ENCODE measurements at regions not wholly inside any gene's neighbourhood (a gene's known extent, or its start where the extent isn't known, plus 50 kb on each side); places are given as distances from the start of the nearest gene placed in this dataset.

DNA sequence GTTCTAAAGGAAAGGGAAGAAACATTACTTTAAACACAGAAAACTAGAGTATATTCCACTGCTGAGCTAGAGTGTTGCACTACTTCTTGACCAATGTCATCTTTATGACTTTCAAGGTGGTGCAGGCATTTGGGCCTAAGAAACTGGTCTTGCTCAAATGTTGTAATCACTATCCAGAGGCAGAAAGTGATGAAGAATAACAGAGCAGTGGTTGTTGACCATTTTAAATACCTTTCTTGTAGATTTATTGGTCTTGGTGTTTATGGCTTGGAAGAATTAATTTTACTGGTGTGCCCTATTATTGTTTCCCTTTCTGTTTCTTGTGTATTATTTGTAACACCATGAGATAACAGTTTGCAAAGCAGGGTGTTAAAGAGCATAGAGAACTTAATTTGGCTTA, 56.9 kb upstream of the SCN7A start:
- TF ChIP-seq, protein P1, sequence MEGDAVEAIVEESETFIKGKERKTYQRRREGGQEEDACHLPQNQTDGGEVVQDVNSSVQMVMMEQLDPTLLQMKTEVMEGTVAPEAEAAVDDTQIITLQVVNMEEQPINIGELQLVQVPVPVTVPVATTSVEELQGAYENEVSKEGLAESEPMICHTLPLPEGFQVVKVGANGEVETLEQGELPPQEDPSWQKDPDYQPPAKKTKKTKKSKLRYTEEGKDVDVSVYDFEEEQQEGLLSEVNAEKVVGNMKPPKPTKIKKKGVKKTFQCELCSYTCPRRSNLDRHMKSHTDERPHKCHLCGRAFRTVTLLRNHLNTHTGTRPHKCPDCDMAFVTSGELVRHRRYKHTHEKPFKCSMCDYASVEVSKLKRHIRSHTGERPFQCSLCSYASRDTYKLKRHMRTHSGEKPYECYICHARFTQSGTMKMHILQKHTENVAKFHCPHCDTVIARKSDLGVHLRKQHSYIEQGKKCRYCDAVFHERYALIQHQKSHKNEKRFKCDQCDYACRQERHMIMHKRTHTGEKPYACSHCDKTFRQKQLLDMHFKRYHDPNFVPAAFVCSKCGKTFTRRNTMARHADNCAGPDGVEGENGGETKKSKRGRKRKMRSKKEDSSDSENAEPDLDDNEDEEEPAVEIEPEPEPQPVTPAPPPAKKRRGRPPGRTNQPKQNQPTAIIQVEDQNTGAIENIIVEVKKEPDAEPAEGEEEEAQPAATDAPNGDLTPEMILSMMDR (conservative IDR thresholded peaks at IDR 0.05; ENCODE audit: low read depth in 2 of 2) = no peak
- no peak for TF ChIP-seq JUNB (IDR thresholded peaks at IDR 0.05; ENCODE audit: unreplicated experiment)
- no peak for TF ChIP-seq POLR2AphosphoS5 (IDR thresholded peaks at IDR 0.05; ENCODE audit: low read depth)
- TF ChIP-seq EZH2phosphoT487 (IDR thresholded peaks at IDR 0.05; ENCODE audit: unreplicated experiment) = no peak
- no peak for TF ChIP-seq ZNF331 (CRISPR knock-in tag; IDR thresholded peaks at IDR 0.05; ENCODE audit: low read depth)
- no peak for TF ChIP-seq EZH2 (IDR thresholded peaks at IDR 0.05; ENCODE audit: low read depth, unreplicated experiment)
- TF ChIP-seq, protein P2, sequence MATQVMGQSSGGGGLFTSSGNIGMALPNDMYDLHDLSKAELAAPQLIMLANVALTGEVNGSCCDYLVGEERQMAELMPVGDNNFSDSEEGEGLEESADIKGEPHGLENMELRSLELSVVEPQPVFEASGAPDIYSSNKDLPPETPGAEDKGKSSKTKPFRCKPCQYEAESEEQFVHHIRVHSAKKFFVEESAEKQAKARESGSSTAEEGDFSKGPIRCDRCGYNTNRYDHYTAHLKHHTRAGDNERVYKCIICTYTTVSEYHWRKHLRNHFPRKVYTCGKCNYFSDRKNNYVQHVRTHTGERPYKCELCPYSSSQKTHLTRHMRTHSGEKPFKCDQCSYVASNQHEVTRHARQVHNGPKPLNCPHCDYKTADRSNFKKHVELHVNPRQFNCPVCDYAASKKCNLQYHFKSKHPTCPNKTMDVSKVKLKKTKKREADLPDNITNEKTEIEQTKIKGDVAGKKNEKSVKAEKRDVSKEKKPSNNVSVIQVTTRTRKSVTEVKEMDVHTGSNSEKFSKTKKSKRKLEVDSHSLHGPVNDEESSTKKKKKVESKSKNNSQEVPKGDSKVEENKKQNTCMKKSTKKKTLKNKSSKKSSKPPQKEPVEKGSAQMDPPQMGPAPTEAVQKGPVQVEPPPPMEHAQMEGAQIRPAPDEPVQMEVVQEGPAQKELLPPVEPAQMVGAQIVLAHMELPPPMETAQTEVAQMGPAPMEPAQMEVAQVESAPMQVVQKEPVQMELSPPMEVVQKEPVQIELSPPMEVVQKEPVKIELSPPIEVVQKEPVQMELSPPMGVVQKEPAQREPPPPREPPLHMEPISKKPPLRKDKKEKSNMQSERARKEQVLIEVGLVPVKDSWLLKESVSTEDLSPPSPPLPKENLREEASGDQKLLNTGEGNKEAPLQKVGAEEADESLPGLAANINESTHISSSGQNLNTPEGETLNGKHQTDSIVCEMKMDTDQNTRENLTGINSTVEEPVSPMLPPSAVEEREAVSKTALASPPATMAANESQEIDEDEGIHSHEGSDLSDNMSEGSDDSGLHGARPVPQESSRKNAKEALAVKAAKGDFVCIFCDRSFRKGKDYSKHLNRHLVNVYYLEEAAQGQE (IDR thresholded peaks at IDR 0.05; ENCODE audit: unreplicated experiment) = no peak
- TF ChIP-seq, protein P3, sequence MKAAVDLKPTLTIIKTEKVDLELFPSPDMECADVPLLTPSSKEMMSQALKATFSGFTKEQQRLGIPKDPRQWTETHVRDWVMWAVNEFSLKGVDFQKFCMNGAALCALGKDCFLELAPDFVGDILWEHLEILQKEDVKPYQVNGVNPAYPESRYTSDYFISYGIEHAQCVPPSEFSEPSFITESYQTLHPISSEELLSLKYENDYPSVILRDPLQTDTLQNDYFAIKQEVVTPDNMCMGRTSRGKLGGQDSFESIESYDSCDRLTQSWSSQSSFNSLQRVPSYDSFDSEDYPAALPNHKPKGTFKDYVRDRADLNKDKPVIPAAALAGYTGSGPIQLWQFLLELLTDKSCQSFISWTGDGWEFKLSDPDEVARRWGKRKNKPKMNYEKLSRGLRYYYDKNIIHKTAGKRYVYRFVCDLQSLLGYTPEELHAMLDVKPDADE (IDR thresholded peaks at IDR 0.05) = no peak
- no peak for TF ChIP-seq CREB1 (CRISPR knock-in tag; IDR thresholded peaks at IDR 0.05; ENCODE audit: low read depth)
- no peak for TF ChIP-seq NANOG (IDR thresholded peaks at IDR 0.05; ENCODE audit: borderline replicate concordance)
- TF ChIP-seq, protein P4, sequence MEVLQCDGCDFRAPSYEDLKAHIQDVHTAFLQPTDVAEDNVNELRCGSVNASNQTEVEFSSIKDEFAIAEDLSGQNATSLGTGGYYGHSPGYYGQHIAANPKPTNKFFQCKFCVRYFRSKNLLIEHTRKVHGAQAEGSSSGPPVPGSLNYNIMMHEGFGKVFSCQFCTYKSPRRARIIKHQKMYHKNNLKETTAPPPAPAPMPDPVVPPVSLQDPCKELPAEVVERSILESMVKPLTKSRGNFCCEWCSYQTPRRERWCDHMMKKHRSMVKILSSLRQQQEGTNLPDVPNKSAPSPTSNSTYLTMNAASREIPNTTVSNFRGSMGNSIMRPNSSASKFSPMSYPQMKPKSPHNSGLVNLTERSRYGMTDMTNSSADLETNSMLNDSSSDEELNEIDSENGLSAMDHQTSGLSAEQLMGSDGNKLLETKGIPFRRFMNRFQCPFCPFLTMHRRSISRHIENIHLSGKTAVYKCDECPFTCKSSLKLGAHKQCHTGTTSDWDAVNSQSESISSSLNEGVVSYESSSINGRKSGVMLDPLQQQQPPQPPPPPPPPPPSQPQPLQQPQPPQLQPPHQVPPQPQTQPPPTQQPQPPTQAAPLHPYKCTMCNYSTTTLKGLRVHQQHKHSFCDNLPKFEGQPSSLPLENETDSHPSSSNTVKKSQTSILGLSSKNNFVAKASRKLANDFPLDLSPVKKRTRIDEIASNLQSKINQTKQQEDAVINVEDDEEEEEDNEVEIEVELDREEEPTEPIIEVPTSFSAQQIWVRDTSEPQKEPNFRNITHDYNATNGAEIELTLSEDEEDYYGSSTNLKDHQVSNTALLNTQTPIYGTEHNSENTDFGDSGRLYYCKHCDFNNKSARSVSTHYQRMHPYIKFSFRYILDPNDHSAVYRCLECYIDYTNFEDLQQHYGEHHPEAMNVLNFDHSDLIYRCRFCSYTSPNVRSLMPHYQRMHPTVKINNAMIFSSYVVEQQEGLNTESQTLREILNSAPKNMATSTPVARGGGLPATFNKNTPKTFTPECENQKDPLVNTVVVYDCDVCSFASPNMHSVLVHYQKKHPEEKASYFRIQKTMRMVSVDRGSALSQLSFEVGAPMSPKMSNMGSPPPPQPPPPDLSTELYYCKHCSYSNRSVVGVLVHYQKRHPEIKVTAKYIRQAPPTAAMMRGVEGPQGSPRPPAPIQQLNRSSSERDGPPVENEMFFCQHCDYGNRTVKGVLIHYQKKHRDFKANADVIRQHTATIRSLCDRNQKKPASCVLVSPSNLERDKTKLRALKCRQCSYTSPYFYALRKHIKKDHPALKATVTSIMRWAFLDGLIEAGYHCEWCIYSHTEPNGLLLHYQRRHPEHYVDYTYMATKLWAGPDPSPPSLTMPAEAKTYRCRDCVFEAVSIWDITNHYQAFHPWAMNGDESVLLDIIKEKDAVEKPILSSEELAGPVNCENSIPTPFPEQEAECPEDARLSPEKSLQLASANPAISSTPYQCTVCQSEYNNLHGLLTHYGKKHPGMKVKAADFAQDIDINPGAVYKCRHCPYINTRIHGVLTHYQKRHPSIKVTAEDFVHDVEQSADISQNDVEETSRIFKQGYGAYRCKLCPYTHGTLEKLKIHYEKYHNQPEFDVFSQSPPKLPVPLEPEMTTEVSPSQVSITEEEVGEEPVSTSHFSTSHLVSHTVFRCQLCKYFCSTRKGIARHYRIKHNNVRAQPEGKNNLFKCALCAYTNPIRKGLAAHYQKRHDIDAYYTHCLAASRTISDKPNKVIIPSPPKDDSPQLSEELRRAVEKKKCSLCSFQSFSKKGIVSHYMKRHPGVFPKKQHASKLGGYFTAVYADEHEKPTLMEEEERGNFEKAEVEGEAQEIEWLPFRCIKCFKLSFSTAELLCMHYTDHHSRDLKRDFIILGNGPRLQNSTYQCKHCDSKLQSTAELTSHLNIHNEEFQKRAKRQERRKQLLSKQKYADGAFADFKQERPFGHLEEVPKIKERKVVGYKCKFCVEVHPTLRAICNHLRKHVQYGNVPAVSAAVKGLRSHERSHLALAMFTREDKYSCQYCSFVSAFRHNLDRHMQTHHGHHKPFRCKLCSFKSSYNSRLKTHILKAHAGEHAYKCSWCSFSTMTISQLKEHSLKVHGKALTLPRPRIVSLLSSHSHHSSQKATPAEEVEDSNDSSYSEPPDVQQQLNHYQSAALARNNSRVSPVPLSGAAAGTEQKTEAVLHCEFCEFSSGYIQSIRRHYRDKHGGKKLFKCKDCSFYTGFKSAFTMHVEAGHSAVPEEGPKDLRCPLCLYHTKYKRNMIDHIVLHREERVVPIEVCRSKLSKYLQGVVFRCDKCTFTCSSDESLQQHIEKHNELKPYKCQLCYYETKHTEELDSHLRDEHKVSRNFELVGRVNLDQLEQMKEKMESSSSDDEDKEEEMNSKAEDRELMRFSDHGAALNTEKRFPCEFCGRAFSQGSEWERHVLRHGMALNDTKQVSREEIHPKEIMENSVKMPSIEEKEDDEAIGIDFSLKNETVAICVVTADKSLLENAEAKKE (CRISPR knock-in tag; IDR thresholded peaks at IDR 0.05) = no peak
- no peak for TF ChIP-seq ZNF114 (CRISPR knock-in tag; IDR thresholded peaks at IDR 0.05)
- no peak for TF ChIP-seq STAT1 (IDR thresholded peaks at IDR 0.05; ENCODE audit: unreplicated experiment)

All from GM23338 (cell line).